GM21786 (cell line): ENCODE measurements at regions not wholly inside any gene's neighbourhood (a gene's known extent, or its start where the extent isn't known, plus 50 kb on each side); places are given as distances from the start of the nearest gene placed in this dataset.

Experiments used
- ATAC-seq: cut with Tn5 transposase; IDR thresholded peaks from one replicate; pipeline ENCODE4 v1.9.1; 2021; ENCODE audit not compliant: unreplicated experiment

GRCh38 chr14:101380512-101380911, 180.8 kb upstream of the DIO3 start:
- no peak for ATAC-seq

- ATAC-seq = no peak
Observed at GRCh38 chr14:101380940-101381339, 180.4 kb upstream of the DIO3 start.

GRCh38 chr14:101383737-101384338, 177.5 kb upstream of the DIO3 start:
- ATAC-seq = no peak

GRCh38 chr14:101394374-101394773, 166.9 kb upstream of the DIO3 start:
- no peak for ATAC-seq

GRCh38 chr14:101395779-101396178, 165.5 kb upstream of the DIO3 start:
- no peak for ATAC-seq

GRCh38 chr14:101397206-101397605, 164.1 kb upstream of the DIO3 start:
- no peak for ATAC-seq

GRCh38 chr14:101398011-101398410, 163.3 kb upstream of the DIO3 start:
- ATAC-seq = no peak

GRCh38 chr14:101399737-101400517, 161.4 kb upstream of the DIO3 start:
- ATAC-seq = no peak

- no peak for ATAC-seq
Observed at GRCh38 chr14:101400830-101401229, 160.5 kb upstream of the DIO3 start.

GRCh38 chr14:101402936-101403660, 158.2 kb upstream of the DIO3 start:
- no peak for ATAC-seq

GRCh38 chr14:101404426-101405170, 156.7 kb upstream of the DIO3 start:
- ATAC-seq = no peak

- no peak for ATAC-seq
Observed at GRCh38 chr14:101405171-101405883, 156.0 kb upstream of the DIO3 start.

- no peak for ATAC-seq
Observed at GRCh38 chr14:101406921-101407320, 154.4 kb upstream of the DIO3 start.

GRCh38 chr14:101407328-101407727, 154.0 kb upstream of the DIO3 start:
- no peak for ATAC-seq

GRCh38 chr14:101408077-101408831, 153.0 kb upstream of the DIO3 start:
- no peak for ATAC-seq

- ATAC-seq = no peak
Observed at GRCh38 chr14:101409006-101409543, 152.2 kb upstream of the DIO3 start.

- ATAC-seq = no peak
Observed at GRCh38 chr14:101410126-101410525, 151.2 kb upstream of the DIO3 start.

GRCh38 chr14:101411151-101411550, 150.1 kb upstream of the DIO3 start:
- ATAC-seq = no peak

GRCh38 chr14:101411779-101412178, 149.5 kb upstream of the DIO3 start:
- no peak for ATAC-seq

GRCh38 chr14:101412739-101413138, 148.6 kb upstream of the DIO3 start:
- ATAC-seq = no peak
